Mucosa of stomach (tissue), 1 donor: ENCODE measurements at regions not wholly inside any gene's neighbourhood (a gene's known extent, or its start where the extent isn't known, plus 50 kb on each side); places are given as distances from the start of the nearest gene placed in this dataset.

Experiments
- H3K27me3 ChIP-seq: one replicate; pipeline ENCODE4 v1.7.0; 2013; ENCODE audit warnings: mild to moderate bottlenecking, low read length; ENCODE audit not compliant: control insufficient read depth, insufficient read depth
- H3K36me3 ChIP-seq: one replicate; pipeline ENCODE4 v1.7.0; 2013; ENCODE audit warnings: low read length; ENCODE audit not compliant: control insufficient read depth, insufficient read depth
- H3K4me1 ChIP-seq: one replicate; pipeline ENCODE4 v1.7.0; 2013; ENCODE audit warnings: mild to moderate bottlenecking, low read length; ENCODE audit not compliant: control insufficient read depth, insufficient read depth
- H3K4me3 ChIP-seq: one replicate; pipeline ENCODE4 v1.7.0; 2013; ENCODE audit warnings: low read length
- H3K9ac ChIP-seq: one replicate; pipeline ENCODE4 v1.7.0; 2013; ENCODE audit warnings: mild to moderate bottlenecking, low read length, moderate library complexity
- H3K9me3 ChIP-seq: one replicate; pipeline ENCODE4 v1.7.0; 2013; ENCODE audit warnings: mild to moderate bottlenecking, low read length, moderate library complexity; ENCODE audit not compliant: control insufficient read depth
- donor health status: Pancreatic carcinoma.

GRCh38 chr16:85385463-85386331 is 227.4 kb upstream of the GSE1 start:
- H3K9ac ChIP-seq, result no peak overlapping the region

DNA sequence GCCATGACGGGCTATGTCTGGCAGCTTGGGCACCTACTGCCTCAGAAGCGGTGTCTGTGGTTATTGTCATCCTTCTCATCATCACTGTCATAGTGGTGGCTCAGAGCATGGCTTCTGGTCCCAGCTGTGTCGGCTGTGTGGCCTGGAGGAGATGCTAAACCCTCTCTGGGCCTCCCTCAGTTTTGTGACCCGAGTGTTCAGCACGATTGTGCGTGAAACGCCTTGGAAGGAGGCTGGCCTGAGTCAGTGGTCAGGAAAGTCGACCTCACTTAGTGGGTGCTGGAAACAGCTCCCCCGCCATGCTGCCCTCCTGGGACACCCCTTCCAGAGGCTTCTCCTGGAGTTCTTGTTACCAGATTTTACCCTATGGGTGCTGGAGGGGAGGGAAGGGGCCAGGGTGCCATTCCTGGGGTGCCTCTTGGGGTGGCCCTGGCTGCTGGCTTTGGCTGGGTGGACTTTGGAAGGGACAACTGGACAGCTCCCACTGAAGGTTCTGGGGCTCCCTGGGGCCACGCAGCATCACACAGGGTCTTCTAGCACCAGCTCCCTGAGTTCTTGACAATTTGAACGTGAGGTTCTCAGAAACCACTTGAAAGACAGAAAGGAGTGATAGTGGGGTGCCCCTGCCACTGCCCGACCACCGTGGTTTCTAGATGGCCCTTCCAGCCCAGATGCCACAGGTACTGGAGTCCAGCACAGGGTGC is 226.5 kb upstream of the GSE1 start:
- peaks cover 6% of the 10 kb centered on the region for H3K4me1 ChIP-seq
- no peak overlapping the region for H3K4me3 ChIP-seq
- no peaks in the 10 kb centered on the region for H3K27me3 ChIP-seq
- no peaks in the 10 kb centered on the region for H3K36me3 ChIP-seq
- no peak overlapping the region for H3K9ac ChIP-seq
- no peaks in the 10 kb centered on the region for H3K9me3 ChIP-seq

More at GRCh38 chr16:85385463-85386331, 227.4 kb upstream of the GSE1 start:
- H3K27me3 ChIP-seq, result no peaks in the 10 kb centered on the region
- H3K4me3 ChIP-seq, result no peak overlapping the region
- peaks cover 6% of the 10 kb centered on the region for H3K4me1 ChIP-seq
- no peaks in the 10 kb centered on the region for H3K36me3 ChIP-seq
- H3K9me3 ChIP-seq, result no peaks in the 10 kb centered on the region

DNA sequence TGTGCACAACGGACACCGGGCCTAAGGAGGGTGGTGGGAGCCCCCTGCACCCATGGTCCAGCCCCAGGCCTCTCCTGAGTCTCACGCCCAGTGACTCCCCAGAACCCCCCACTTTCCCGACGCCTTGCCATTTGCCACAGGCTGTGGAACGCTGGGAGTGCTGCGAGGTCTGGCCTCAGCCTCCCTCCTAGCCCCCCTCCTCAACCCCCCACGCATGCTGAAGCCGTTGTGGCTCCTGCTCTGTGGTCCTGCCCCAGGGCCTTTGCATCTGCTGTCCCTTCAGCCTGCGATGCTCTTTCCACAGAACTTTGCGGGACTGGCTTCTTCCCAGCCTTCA is 226.0 kb upstream of the GSE1 start:
- Histone ChIP-seq H3K9ac (no peak overlapping the region), H3K9me3 (no peaks in the 10 kb centered on the region), H3K4me3 (no peak overlapping the region), H3K27me3 (no peaks in the 10 kb centered on the region), H3K4me1 (peaks cover 6% of the 10 kb centered on the region), H3K36me3 (no peaks in the 10 kb centered on the region)

DNA sequence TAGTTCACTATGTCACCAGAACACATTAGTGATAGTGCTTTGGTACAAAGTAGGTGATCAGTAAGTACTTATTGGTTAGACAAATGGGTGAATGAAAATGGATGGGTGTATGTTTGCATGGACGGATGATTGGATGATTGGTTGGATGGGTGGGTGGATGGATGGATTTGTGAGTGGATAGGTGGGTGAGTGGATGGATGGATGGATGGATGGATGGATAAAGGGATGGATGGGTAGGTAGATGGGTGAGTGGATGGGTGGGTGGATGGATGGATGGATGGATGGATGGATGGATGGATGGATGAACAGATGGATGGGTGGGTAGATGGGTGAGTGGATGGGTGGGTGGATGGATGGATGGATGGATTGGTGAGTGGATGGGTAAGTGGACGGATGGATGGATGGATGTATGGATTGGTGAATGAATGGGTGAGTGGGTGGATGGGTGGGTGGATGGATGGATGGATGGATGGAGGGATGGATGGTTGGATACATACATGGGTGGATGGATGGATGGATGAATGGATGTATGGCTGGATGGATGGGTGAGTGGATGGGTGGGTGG is 225.3 kb upstream of the GSE1 start:
- H3K4me1 ChIP-seq, result peaks cover 6% of the 10 kb centered on the region
- no peaks in the 10 kb centered on the region for H3K27me3 ChIP-seq

DNA sequence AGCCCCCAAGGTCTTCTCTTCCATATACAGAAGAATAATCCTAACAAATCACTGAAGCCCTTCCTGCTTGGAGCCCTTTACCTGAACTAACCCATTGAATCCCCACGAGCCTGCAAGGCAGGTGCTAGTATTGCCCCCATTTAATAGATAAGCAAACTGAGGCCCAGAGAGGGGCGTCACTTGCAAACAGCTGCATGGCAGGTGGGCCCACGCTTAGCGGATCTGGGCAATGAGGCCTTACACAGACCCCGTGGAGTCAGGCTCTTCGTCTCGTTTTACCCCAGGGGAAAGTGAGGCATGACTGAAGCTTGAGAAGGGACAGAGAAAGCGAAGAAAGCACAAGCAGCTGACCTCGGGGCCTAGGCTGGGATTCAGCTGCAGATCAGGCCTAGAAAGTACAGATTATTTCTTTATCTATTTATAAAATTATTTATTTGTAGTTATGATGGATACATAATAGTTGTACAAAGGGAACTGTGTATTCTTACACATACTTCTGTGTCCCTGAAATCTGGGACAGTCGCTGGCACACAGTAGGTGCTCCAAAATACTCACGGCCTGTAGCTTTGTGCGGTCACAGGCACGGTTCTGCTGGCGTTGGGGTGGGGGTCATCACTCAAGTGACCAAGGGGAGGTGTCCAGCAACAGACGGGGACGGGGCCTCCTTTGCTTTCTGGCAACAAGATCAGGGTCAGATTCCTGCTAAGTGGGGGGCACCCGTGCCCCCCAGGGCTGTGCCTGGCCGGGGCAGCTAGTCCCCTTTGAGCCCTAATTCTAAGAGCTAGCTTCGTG is 223.2 kb upstream of the GSE1 start:
- Histone ChIP-seq H3K36me3 (no peaks in the 10 kb centered on the region), H3K9me3 (no peaks in the 10 kb centered on the region), H3K9ac (no peak overlapping the region), H3K4me3 (no peak overlapping the region), H3K4me1 (peaks cover 10% of the 10 kb centered on the region), H3K27me3 (no peaks in the 10 kb centered on the region)

More for the DNA sequence above, 225.3 kb upstream of the GSE1 start:
- Histone ChIP-seq H3K9me3 (no peaks in the 10 kb centered on the region), H3K9ac (no peak overlapping the region), H3K4me3 (no peak overlapping the region), H3K36me3 (no peaks in the 10 kb centered on the region)

GRCh38 chr16:85390511-85391174 is 222.5 kb upstream of the GSE1 start:
- H3K4me3 ChIP-seq, result no peak overlapping the region
- H3K4me1 ChIP-seq, result peaks cover 17% of the 10 kb centered on the region
- no peaks in the 10 kb centered on the region for H3K36me3 ChIP-seq
- H3K9ac ChIP-seq, result no peak overlapping the region
- H3K9me3 ChIP-seq, result no peaks in the 10 kb centered on the region
- H3K27me3 ChIP-seq, result no peaks in the 10 kb centered on the region

GRCh38 chr16:85391175-85391707 is 221.9 kb upstream of the GSE1 start:
- Histone ChIP-seq H3K36me3 (no peaks in the 10 kb centered on the region), H3K27me3 (no peaks in the 10 kb centered on the region), H3K9me3 (no peaks in the 10 kb centered on the region), H3K4me1 (peaks cover 21% of the 10 kb centered on the region), H3K9ac (no peak overlapping the region), H3K4me3 (no peak overlapping the region)

- no peaks in the 10 kb centered on the region for H3K27me3 ChIP-seq
- peaks cover 21% of the 10 kb centered on the region for H3K4me1 ChIP-seq
- no peaks in the 10 kb centered on the region for H3K36me3 ChIP-seq
- no peak overlapping the region for H3K9ac ChIP-seq
- H3K4me3 ChIP-seq, result no peak overlapping the region
- H3K9me3 ChIP-seq, result no peaks in the 10 kb centered on the region
These were observed 221.1 kb upstream of the GSE1 start for GRCh38 chr16:85391769-85392583.

DNA sequence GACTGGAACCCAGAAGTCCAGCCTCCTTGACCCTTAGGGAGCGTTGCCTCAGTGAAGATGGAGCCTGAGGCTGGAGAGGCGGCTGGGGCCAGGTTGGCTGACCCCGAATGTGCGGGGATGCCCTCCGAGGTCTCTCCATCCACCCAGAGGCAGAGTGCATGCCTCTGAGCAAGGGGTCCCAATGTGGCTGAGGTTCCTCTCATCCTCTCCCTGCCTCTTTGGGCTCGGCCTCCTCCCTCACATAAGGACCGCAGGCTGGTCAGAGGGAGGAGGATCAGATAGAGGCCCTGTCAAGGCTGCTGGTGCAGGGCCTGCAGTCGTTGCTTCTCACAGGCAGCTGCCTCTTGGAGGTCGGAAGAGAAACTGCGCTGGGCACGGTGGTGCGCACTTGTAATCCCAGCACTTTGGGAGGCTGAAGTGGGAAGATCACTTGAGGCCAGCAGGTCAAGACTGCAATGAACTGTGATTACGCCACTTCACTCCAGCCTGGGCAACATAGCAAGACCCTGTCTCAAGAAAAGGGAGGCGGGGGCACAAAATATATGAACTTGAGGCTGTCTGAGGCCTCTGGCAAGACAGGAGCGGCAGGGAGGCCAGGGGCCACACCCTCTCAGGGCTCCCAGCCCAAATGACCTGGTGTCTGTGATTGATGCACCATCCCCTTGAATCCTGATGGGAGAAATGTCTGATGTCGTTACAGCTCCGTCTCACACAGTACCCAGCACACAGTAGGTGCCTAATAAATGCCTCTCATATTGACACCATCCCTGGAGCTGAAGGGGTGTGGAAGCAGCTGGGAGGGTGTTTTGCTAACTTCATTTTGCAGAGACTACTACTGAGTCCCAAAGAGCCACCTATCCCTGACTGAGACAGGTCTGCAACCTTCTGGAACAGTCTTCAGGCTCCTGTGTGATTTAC is 220.1 kb upstream of the GSE1 start:
- peaks cover 21% of the 10 kb centered on the region for H3K4me1 ChIP-seq
- no peaks in the 10 kb centered on the region for H3K9me3 ChIP-seq
- no peak overlapping the region for H3K4me3 ChIP-seq
- H3K9ac ChIP-seq, result no peak overlapping the region
- H3K27me3 ChIP-seq, result no peaks in the 10 kb centered on the region
- no peaks in the 10 kb centered on the region for H3K36me3 ChIP-seq
